ENCODE measurements at regions not wholly inside any gene's neighbourhood (a gene's known extent, or its start where the extent isn't known, plus 50 kb on each side); places are given as distances from the start of the nearest gene placed in this dataset.

GRCh38 chr2:74779265-74779558 is 54.7 kb upstream of the HK2 start:
- no peak for TF ChIP-seq CTCF (conservative IDR thresholded peaks at IDR 0.05; ENCODE audit: low read length)
- TF ChIP-seq EZH2phosphoT487 (IDR thresholded peaks at IDR 0.05; ENCODE audit: borderline replicate concordance, low read depth, low read length) = no peak
